ENCODE measurements at regions not wholly inside any gene's neighbourhood (a gene's known extent, or its start where the extent isn't known, plus 50 kb on each side); places are given as distances from the start of the nearest gene placed in this dataset.
"Not testable (repeated sequence)": the region's sequence is repeated elsewhere in the genome, so short reads cannot be mapped to it uniquely, and the experiment has no call there.

- H3K27ac Mint-ChIP-seq; H3K9me3 Mint-ChIP-seq; intact Hi-C loops (cut with micrococcal nuclease); H3K27me3 Mint-ChIP-seq (ENCODE audit: low read depth); CTCF ChIA-PET; H3K4me3 Mint-ChIP-seq; H3K4me1 Mint-ChIP-seq (ENCODE audit: low read depth); DNase-seq; H3K36me3 Mint-ChIP-seq (ENCODE audit: low read depth): not testable (repeated sequence)
Observed at GRCh38 chr1:191511480-191511879, 646.8 kb upstream of the RGS18 start.

GRCh38 chr1:191517826-191518225 lies 640.4 kb upstream of the RGS18 start:
- intact Hi-C loops (cut with micrococcal nuclease): no loop called here
- no peak overlapping the region for H3K27ac Mint-ChIP-seq
- H3K36me3 Mint-ChIP-seq (ENCODE audit: low read depth): no peaks in the 10 kb centered on the region
- no peaks in the 10 kb centered on the region for H3K4me1 Mint-ChIP-seq (ENCODE audit: low read depth)
- CTCF ChIA-PET: no interaction called here
- DNase-seq: no peak
- H3K27me3 Mint-ChIP-seq (ENCODE audit: low read depth): no peaks in the 10 kb centered on the region
- H3K4me3 Mint-ChIP-seq: no peak overlapping the region
- H3K9me3 Mint-ChIP-seq: peaks cover 1% of the 10 kb centered on the region

- no peaks in the 10 kb centered on the region for H3K4me1 Mint-ChIP-seq (ENCODE audit: low read depth)
- H3K36me3 Mint-ChIP-seq (ENCODE audit: low read depth): no peaks in the 10 kb centered on the region
- H3K4me3 Mint-ChIP-seq: no peak overlapping the region
- no peaks in the 10 kb centered on the region for H3K27me3 Mint-ChIP-seq (ENCODE audit: low read depth)
- CTCF ChIA-PET: no interaction called here
- no peak for DNase-seq
- peaks cover 1% of the 10 kb centered on the region for H3K9me3 Mint-ChIP-seq
- no peak overlapping the region for H3K27ac Mint-ChIP-seq
- intact Hi-C loops (cut with micrococcal nuclease): no loop called here
Observed at GRCh38 chr1:191519519-191519918, 638.7 kb upstream of the RGS18 start.

GRCh38 chr1:191520345-191520744 lies 637.9 kb upstream of the RGS18 start:
- DNase-seq: no peak
- no peaks in the 10 kb centered on the region for H3K27me3 Mint-ChIP-seq (ENCODE audit: low read depth)
- peaks cover 1% of the 10 kb centered on the region for H3K9me3 Mint-ChIP-seq
- intact Hi-C loops (cut with micrococcal nuclease): no loop called here
- CTCF ChIA-PET: no interaction called here
- H3K4me1 Mint-ChIP-seq (ENCODE audit: low read depth): no peaks in the 10 kb centered on the region
- H3K27ac Mint-ChIP-seq: no peak overlapping the region
- H3K36me3 Mint-ChIP-seq (ENCODE audit: low read depth): no peaks in the 10 kb centered on the region
- no peak overlapping the region for H3K4me3 Mint-ChIP-seq

- CTCF ChIA-PET; H3K36me3 Mint-ChIP-seq (ENCODE audit: low read depth); H3K9me3 Mint-ChIP-seq; DNase-seq; intact Hi-C loops (cut with micrococcal nuclease); H3K27ac Mint-ChIP-seq; H3K4me1 Mint-ChIP-seq (ENCODE audit: low read depth); H3K4me3 Mint-ChIP-seq; H3K27me3 Mint-ChIP-seq (ENCODE audit: low read depth): not testable (repeated sequence)
Observed at GRCh38 chr1:191525944-191526343, 632.3 kb upstream of the RGS18 start.

GRCh38 chr1:191528275-191528674 lies 630.0 kb upstream of the RGS18 start:
- peaks cover 7% of the 10 kb centered on the region for H3K9me3 Mint-ChIP-seq
- intact Hi-C loops (cut with micrococcal nuclease): no loop called here
- H3K27ac Mint-ChIP-seq: no peak overlapping the region
- no peak for DNase-seq
- no peaks in the 10 kb centered on the region for H3K36me3 Mint-ChIP-seq (ENCODE audit: low read depth)
- CTCF ChIA-PET: no interaction called here
- no peaks in the 10 kb centered on the region for H3K27me3 Mint-ChIP-seq (ENCODE audit: low read depth)
- no peaks in the 10 kb centered on the region for H3K4me1 Mint-ChIP-seq (ENCODE audit: low read depth)
- no peak overlapping the region for H3K4me3 Mint-ChIP-seq

GRCh38 chr1:191530928-191531327 lies 627.3 kb upstream of the RGS18 start:
- Mint-ChIP-seq H3K4me3 (no peak overlapping the region), H3K36me3 (ENCODE audit: low read depth) (no peaks in the 10 kb centered on the region), H3K9me3 (peaks cover 8% of the 10 kb centered on the region), H3K27me3 (ENCODE audit: low read depth) (no peaks in the 10 kb centered on the region), H3K4me1 (ENCODE audit: low read depth) (no peaks in the 10 kb centered on the region), H3K27ac (no peak overlapping the region)
- intact Hi-C loops (cut with micrococcal nuclease): no loop called here
- CTCF ChIA-PET: no interaction called here
- DNase-seq: no peak

- Mint-ChIP-seq H3K4me1 (ENCODE audit: low read depth) (no peaks in the 10 kb centered on the region), H3K9me3 (peaks cover 10% of the 10 kb centered on the region), H3K27ac (no peak overlapping the region), H3K36me3 (ENCODE audit: low read depth) (no peaks in the 10 kb centered on the region), H3K4me3 (no peak overlapping the region), H3K27me3 (ENCODE audit: low read depth) (no peaks in the 10 kb centered on the region)
- intact Hi-C loops (cut with micrococcal nuclease): no loop called here
- no peak for DNase-seq
- CTCF ChIA-PET: no interaction called here
Observed at GRCh38 chr1:191533254-191533653, 625.0 kb upstream of the RGS18 start.

GRCh38 chr1:191536791-191537429 lies 621.4 kb upstream of the RGS18 start:
- Mint-ChIP-seq H3K27ac (no peak overlapping the region), H3K27me3 (ENCODE audit: low read depth) (no peaks in the 10 kb centered on the region), H3K36me3 (ENCODE audit: low read depth) (no peaks in the 10 kb centered on the region), H3K4me3 (no peak overlapping the region), H3K9me3 (peaks cover 10% of the 10 kb centered on the region), H3K4me1 (ENCODE audit: low read depth) (no peaks in the 10 kb centered on the region)
- intact Hi-C loops (cut with micrococcal nuclease): no loop called here
- DNase-seq: no peak
- CTCF ChIA-PET: no interaction called here

GRCh38 chr1:191541758-191542157 lies 616.5 kb upstream of the RGS18 start:
- Mint-ChIP-seq H3K9me3 (peaks cover 7% of the 10 kb centered on the region), H3K4me3 (no peak overlapping the region), H3K36me3 (ENCODE audit: low read depth) (no peaks in the 10 kb centered on the region), H3K27me3 (ENCODE audit: low read depth) (no peaks in the 10 kb centered on the region), H3K4me1 (ENCODE audit: low read depth) (no peaks in the 10 kb centered on the region), H3K27ac (no peak overlapping the region)
- CTCF ChIA-PET: no interaction called here
- DNase-seq: no peak
- intact Hi-C loops (cut with micrococcal nuclease): no loop called here

GRCh38 chr1:191542444-191542843 lies 615.8 kb upstream of the RGS18 start:
- Mint-ChIP-seq H3K4me1 (ENCODE audit: low read depth) (no peaks in the 10 kb centered on the region), H3K9me3 (peaks cover 3% of the 10 kb centered on the region), H3K27me3 (ENCODE audit: low read depth) (no peaks in the 10 kb centered on the region), H3K4me3 (no peak overlapping the region), H3K36me3 (ENCODE audit: low read depth) (no peaks in the 10 kb centered on the region), H3K27ac (no peak overlapping the region)
- no peak for DNase-seq
- CTCF ChIA-PET: no interaction called here
- intact Hi-C loops (cut with micrococcal nuclease): no loop called here

GRCh38 chr1:191546803-191547202 lies 611.5 kb upstream of the RGS18 start:
- Mint-ChIP-seq H3K36me3 (ENCODE audit: low read depth) (no peaks in the 10 kb centered on the region), H3K27me3 (ENCODE audit: low read depth) (no peaks in the 10 kb centered on the region), H3K4me1 (ENCODE audit: low read depth) (no peaks in the 10 kb centered on the region), H3K27ac (no peak overlapping the region), H3K4me3 (no peak overlapping the region), H3K9me3 (peaks cover 7% of the 10 kb centered on the region)
- CTCF ChIA-PET: no interaction called here
- DNase-seq: no peak
- intact Hi-C loops (cut with micrococcal nuclease): no loop called here

GRCh38 chr1:191551019-191551418 lies 607.2 kb upstream of the RGS18 start:
- Mint-ChIP-seq H3K4me1 (ENCODE audit: low read depth) (no peaks in the 10 kb centered on the region), H3K36me3 (ENCODE audit: low read depth) (no peaks in the 10 kb centered on the region), H3K27me3 (ENCODE audit: low read depth) (no peaks in the 10 kb centered on the region), H3K4me3 (no peak overlapping the region), H3K27ac (no peak overlapping the region), H3K9me3 (peaks cover 4% of the 10 kb centered on the region)
- CTCF ChIA-PET: no interaction called here
- intact Hi-C loops (cut with micrococcal nuclease): no loop called here
- DNase-seq: no peak

- intact Hi-C loops (cut with micrococcal nuclease): no loop called here
- Mint-ChIP-seq H3K27me3 (ENCODE audit: low read depth) (no peaks in the 10 kb centered on the region), H3K9me3 (no peaks in the 10 kb centered on the region), H3K36me3 (ENCODE audit: low read depth) (no peaks in the 10 kb centered on the region), H3K4me3 (no peak overlapping the region), H3K27ac (no peak overlapping the region), H3K4me1 (ENCODE audit: low read depth) (no peaks in the 10 kb centered on the region)
- CTCF ChIA-PET: no interaction called here
- DNase-seq: no peak
Observed at GRCh38 chr1:191558379-191558778, 599.9 kb upstream of the RGS18 start.

All from activated naive CD4-positive, alpha-beta T cell treated with anti-CD3 and anti-CD28 coated beads for 36 hours (primary cell).